ENCODE measurements at regions not wholly inside any gene's neighbourhood (a gene's known extent, or its start where the extent isn't known, plus 50 kb on each side); places are given as distances from the start of the nearest gene placed in this dataset.

GRCh38 chr21:16162953-16163352 lies 433.2 kb downstream of the USP25 start:
- no peak for TF ChIP-seq CTCF (IDR thresholded peaks at IDR 0.05)
- TF ChIP-seq POLR2A (IDR thresholded peaks at IDR 0.05), result no peak
